ENCODE measurements at regions not wholly inside any gene's neighbourhood (a gene's known extent, or its start where the extent isn't known, plus 50 kb on each side); places are given as distances from the start of the nearest gene placed in this dataset.

- TF ChIP-seq POLR2AphosphoS5 (IDR thresholded peaks at IDR 0.05) (no peak), CTCF (IDR thresholded peaks at IDR 0.05 in 8 of 11, conservative IDR thresholded peaks at IDR 0.05 in 3 of 11) (no peak)
Measured at GRCh38 chr7:156360835-156361234, 279.7 kb upstream of the RNF32 start.
